HT1080 (cell line): ENCODE measurements at regions not wholly inside any gene's neighbourhood (a gene's known extent, or its start where the extent isn't known, plus 50 kb on each side); places are given as distances from the start of the nearest gene placed in this dataset.

ENCODE experiments used
- DNase-seq: peaks from one replicate; pipeline ENCODE4 v3.0.0-alpha.2; 2015; ENCODE audit warnings: low read depth

GRCh38 chr7:19869979-19870378, 96.6 kb upstream of the TMEM196 start:
- no peak for DNase-seq

DNA sequence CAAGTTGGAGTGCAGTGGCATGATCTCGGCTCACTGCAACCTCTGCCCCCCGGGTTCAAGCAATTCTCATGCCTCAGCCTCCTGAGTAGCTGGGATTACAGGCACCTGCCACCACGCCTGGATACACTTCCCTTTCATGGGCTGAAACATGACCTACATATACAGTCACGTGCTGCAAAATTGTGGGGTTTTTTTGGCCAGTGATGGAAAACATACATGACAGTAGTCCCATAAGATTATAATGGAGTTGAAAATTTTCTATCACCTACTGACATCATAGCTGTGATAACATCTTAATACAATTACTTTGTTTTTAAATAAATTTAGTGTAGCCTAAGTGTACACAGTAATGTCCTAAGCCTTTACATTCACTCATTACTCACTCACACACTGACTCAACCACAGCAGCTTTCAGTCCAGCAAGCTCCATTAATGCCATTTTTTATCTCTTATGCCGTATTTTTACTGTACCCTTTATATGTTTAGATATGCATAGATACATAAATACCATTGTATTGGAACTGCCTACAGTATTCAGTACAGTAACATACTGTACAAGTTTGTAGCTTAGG, 79.9 kb upstream of the TMEM196 start:
- DNase-seq: no peak

GRCh38 chr7:19852192-19852591, 78.8 kb upstream of the TMEM196 start:
- no peak for DNase-seq

- DNase-seq: no peak
Observed at GRCh38 chr7:19851504-19851903, 78.1 kb upstream of the TMEM196 start.

DNA sequence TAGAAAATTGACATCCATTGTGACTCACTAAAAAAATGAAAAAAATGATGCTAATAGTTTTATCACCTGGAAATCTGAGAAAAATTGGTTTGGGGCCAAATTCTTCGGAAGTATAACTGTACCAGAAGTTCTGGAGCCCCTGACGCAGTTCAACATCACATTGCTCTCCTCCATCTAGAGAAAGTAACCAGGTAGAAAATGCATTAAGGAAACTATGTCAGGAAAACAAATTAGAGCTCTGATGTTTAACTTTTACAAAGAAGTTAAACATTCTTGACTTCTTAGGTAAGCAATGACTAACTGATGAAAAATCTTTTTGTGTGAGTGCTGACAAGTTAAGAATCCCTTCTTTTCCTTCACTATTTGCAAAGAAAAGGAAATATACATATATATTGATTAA, 61.1 kb upstream of the TMEM196 start:
- DNase-seq: peak; percentile 23

DNA sequence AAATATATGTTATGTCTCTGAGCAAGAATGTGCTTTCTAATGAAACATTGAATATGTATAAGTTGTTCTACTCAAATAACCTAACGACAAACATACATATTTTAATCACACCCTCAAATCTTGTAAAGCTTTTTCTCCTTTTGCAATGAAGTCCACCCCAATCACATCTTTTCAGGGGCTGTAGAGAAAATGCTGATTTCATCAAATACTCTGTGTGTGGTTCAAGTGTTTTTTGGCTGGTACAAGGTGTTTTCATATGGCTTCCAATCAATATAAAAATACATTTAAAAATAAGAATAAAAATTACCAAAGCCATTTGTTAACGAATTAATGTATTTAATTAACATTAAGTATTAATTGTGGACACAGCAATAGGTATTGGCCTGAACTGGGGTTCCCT, 57.2 kb upstream of the TMEM196 start:
- no peak for DNase-seq
